Uterus (tissue), 3 donors: ENCODE measurements at regions not wholly inside any gene's neighbourhood (a gene's known extent, or its start where the extent isn't known, plus 50 kb on each side); places are given as distances from the start of the nearest gene placed in this dataset.

Experiments used
- DNase-seq, 2 donors: peaks; one replicate each; pipeline ENCODE4 v3.0.0-alpha.2; 2019 to 2020
- H3K27ac ChIP-seq, 2 donors: fragments of 200-600 bp; sonication (generic); 1 replicate in 1 of 2; 2 replicates in 1 of 2; pipeline ENCODE4 v1.5.1; 2016 to 2018
- H3K27me3 ChIP-seq, 2 donors: fragments of 200-600 bp; sonication (generic); one replicate each; pipeline ENCODE4 v1.5.1; 2018 to 2019; ENCODE audit warnings: control low read depth in 1 of 2
- H3K36me3 ChIP-seq, 2 donors: fragments of 200-600 bp; sonication (generic); one replicate each; pipeline ENCODE4 v1.5.1; 2019; ENCODE audit warnings: control low read depth in 1 of 2
- H3K4me1 ChIP-seq, 2 donors: fragments of 200-600 bp; sonication (generic); one replicate each; pipeline ENCODE4 v1.5.1; 2018 to 2019; ENCODE audit warnings: control low read depth in 1 of 2
- H3K4me3 ChIP-seq, 2 donors: fragments of 200-600 bp; sonication (generic); 1 replicate in 1 of 2; 2 replicates in 1 of 2; pipeline ENCODE4 v1.5.1; 2018 to 2019; ENCODE audit warnings: mild to moderate bottlenecking in 1 of 2
- H3K9me3 ChIP-seq, 2 donors: fragments of 200-600 bp; sonication (generic); one replicate each; pipeline ENCODE4 v1.5.1; 2019; ENCODE audit warnings: control low read depth in 1 of 2
- POLR2A ChIP-seq, 2 donors: fragments of 450-650 bp; IDR thresholded peaks; one replicate each; pipeline ENCODE4 v1.6.1; 2016; ENCODE audit warnings: antibody characterized with exemption in 2 of 2, mild to moderate bottlenecking in 1 of 2, moderate library complexity in 1 of 2
- intact Hi-C: fragments of 100-400 bp; cut with DNase I; formaldehyde crosslinking; loops from one replicate; pipeline ENCODE4 v1.15.1; 2023; ENCODE audit warnings: low total_unique reads
- TF ChIP-seq, protein P1 (sequence below), 4 experiments: fragments of 200-600 bp in 2 of 4; fragments of 450-650 bp in 2 of 4; sonication (generic) in 2 of 4; IDR thresholded peaks; one replicate each; pipeline ENCODE4 v1.5.1; 2016 to 2019; ENCODE audit warnings: antibody characterized with exemption in 4 of 4, mild to moderate bottlenecking in 2 of 4, moderate library complexity in 1 of 4
- donor health status: DM: yes; HTN: yes; CAD: no.

DNA sequence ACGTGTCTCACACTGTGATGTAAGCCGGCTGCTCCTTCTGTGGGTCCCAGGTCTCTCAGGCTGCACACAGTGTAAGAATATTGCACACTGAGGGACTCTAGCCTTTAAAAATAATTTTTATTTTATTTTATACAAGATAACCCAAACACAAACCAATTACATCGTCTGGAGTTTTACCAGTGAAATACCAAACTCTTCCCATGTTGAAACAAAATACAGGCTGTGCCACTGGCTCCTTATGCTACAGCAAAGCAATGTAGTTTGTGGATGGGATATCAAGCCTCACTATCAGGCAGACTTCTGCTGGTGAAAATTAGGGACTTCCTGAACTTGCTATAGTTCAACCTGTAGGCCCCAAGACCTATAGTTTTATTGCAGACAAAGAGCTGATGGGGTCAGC is 311.3 kb upstream of the SLCO3A1 start:
- Histone ChIP-seq H3K27me3 (no peaks in the 10 kb centered on the region), H3K4me3 (no peak overlapping the region), H3K9me3 (no peaks in the 10 kb centered on the region), H3K27ac (no peak overlapping the region), H3K36me3 (no peaks in the 10 kb centered on the region), H3K4me1 (no peaks in the 10 kb centered on the region)
- intact Hi-C loops, result no loop called here
- no peak for DNase-seq
- TF ChIP-seq, protein P1, sequence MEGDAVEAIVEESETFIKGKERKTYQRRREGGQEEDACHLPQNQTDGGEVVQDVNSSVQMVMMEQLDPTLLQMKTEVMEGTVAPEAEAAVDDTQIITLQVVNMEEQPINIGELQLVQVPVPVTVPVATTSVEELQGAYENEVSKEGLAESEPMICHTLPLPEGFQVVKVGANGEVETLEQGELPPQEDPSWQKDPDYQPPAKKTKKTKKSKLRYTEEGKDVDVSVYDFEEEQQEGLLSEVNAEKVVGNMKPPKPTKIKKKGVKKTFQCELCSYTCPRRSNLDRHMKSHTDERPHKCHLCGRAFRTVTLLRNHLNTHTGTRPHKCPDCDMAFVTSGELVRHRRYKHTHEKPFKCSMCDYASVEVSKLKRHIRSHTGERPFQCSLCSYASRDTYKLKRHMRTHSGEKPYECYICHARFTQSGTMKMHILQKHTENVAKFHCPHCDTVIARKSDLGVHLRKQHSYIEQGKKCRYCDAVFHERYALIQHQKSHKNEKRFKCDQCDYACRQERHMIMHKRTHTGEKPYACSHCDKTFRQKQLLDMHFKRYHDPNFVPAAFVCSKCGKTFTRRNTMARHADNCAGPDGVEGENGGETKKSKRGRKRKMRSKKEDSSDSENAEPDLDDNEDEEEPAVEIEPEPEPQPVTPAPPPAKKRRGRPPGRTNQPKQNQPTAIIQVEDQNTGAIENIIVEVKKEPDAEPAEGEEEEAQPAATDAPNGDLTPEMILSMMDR (IDR thresholded peaks at IDR 0.05), result no peak
- no peak for TF ChIP-seq POLR2A (IDR thresholded peaks at IDR 0.05)

DNA sequence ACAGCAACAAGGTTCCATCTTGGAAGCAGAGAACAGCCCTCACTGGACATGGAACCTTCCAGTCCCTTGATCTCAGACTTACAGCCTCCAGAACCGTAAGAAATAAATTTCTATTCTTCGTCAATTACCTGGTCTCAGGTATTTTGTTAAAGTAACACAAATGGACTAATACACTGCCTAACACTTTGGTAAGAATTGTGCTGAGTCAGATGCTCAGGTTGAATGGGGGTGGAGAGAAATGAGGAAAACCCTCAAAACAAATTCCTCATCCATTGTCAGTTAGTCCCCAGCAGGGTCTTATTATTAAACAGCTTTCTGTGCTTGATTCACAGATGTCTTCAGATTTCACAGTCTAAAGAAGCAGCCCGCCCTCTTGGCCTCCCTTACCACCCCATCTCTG is 306.2 kb upstream of the SLCO3A1 start:
- H3K9me3 ChIP-seq, result no peaks in the 10 kb centered on the region
- no peaks in the 10 kb centered on the region for H3K36me3 ChIP-seq
- no peaks in the 10 kb centered on the region for H3K27me3 ChIP-seq
- DNase-seq, result no peak
- no peaks in the 10 kb centered on the region for H3K4me1 ChIP-seq
- H3K4me3 ChIP-seq, result no peak overlapping the region
- intact Hi-C loops, result no loop called here
- TF ChIP-seq, protein P1 (IDR thresholded peaks at IDR 0.05), result no peak
- no peak for TF ChIP-seq POLR2A (IDR thresholded peaks at IDR 0.05)
- no peak overlapping the region for H3K27ac ChIP-seq

DNA sequence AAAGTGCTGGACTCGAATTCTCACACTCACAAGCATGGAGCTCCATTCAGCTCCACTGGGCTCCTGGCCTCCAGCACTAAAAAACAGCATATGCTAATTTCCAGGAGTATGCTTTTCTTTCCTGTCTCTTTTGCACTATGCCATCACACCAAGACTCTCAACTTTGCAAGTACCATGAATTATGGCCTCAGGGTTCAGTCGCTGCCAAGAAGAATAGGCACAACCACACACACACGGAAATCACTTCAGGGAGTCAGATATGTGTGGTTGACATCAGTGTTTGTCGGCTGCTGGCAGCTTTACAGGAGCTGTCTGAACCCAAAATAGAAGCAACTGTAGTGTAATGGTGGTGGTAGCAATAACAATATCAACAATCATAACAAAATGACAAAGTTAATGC is 305.0 kb upstream of the SLCO3A1 start:
- Histone ChIP-seq H3K4me3 (no peak overlapping the region), H3K27me3 (no peaks in the 10 kb centered on the region), H3K9me3 (no peaks in the 10 kb centered on the region), H3K36me3 (no peaks in the 10 kb centered on the region), H3K4me1 (no peaks in the 10 kb centered on the region), H3K27ac (no peak overlapping the region)
- TF ChIP-seq, protein P1 (IDR thresholded peaks at IDR 0.05), result no peak
- no peak for TF ChIP-seq POLR2A (IDR thresholded peaks at IDR 0.05)
- intact Hi-C loops, result no loop called here
- DNase-seq, result no peak

DNA sequence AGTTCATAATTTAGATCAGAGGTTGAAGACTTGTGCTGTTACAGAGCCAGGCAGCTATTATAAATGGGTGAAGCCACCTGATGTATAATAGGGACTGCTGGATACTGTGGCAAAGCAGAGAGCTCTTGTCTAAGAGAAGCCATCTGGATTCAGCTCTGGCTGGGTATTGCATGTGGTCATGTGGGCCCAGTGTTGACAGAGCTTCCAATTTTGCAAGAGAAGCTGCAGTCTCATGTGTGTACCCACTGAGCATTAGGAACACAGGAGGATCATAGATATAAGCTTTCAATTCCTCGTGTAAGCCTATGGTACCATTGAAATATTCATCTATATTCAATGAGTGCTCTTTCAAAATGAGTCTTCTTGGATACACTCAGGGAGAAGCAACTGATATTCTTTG is 303.9 kb upstream of the SLCO3A1 start:
- H3K36me3 ChIP-seq, result no peaks in the 10 kb centered on the region
- no peaks in the 10 kb centered on the region for H3K27me3 ChIP-seq
- no peaks in the 10 kb centered on the region for H3K4me1 ChIP-seq
- no peaks in the 10 kb centered on the region for H3K9me3 ChIP-seq
- H3K27ac ChIP-seq, result no peak overlapping the region
- intact Hi-C loops, result no loop called here
- DNase-seq, result no peak
- no peak overlapping the region for H3K4me3 ChIP-seq
- TF ChIP-seq, protein P1 (IDR thresholded peaks at IDR 0.05), result no peak
- no peak for TF ChIP-seq POLR2A (IDR thresholded peaks at IDR 0.05)

DNA sequence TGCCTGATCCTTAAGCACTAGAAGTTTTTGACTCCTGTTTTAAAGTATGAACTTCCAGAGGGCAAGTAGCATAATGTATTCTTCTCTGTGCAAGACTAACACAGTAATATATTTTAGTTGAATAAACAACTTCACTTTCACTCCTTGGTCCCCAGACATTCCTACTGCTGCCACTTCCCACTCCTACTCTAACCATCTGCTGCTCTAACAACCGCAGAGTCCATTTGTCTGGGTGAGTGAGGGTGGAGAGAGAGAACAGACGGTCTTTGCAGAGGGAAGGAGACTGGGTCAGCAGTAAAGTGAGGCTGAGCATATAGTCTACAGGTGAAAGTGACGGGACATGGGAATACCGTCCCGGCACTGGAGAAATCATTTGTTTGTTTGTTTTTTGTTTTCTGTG is 301.0 kb upstream of the SLCO3A1 start:
- no peak for DNase-seq
- H3K4me1 ChIP-seq, result no peaks in the 10 kb centered on the region
- TF ChIP-seq, protein P1 (IDR thresholded peaks at IDR 0.05), result no peak
- no peak for TF ChIP-seq POLR2A (IDR thresholded peaks at IDR 0.05)
- no peaks in the 10 kb centered on the region for H3K36me3 ChIP-seq
- no peak overlapping the region for H3K4me3 ChIP-seq
- intact Hi-C loops, result no loop called here
- no peak overlapping the region for H3K27ac ChIP-seq
- H3K9me3 ChIP-seq, result no peaks in the 10 kb centered on the region
- H3K27me3 ChIP-seq, result no peaks in the 10 kb centered on the region
